AG04449 (cell line): ENCODE measurements at regions not wholly inside any gene's neighbourhood (a gene's known extent, or its start where the extent isn't known, plus 50 kb on each side); places are given as distances from the start of the nearest gene placed in this dataset.

Experiments used
- CTCF ChIA-PET: fragments of 350-600 bp; formaldehyde crosslinking; extraction: SDS; loops from one replicate; lab custom pipeline; 2021; ENCODE audit warnings: antibody characterized with exemption; lab: Yijun Ruan, JAX
- POLR2A ChIA-PET: fragments of 400-600, 350-600 bp; formaldehyde crosslinking; extraction: SDS; loops from one replicate; lab custom pipeline; 2020; ENCODE audit warnings: antibody characterized with exemption, inconsistent platforms; lab: Yijun Ruan, JAX
- DNase-seq: peaks from one replicate; pipeline ENCODE4 v3.0.0-alpha.2; 2010; ENCODE audit warnings: low read depth, low spot score
- H3K4me3 ChIP-seq: 2 replicates; pipeline ENCODE4 v1.5.1; 2011; ENCODE audit warnings: low read depth, mild to moderate bottlenecking, control low read depth, low read length
- CTCF ChIP-seq: IDR thresholded peaks from one replicate; pipeline ENCODE4 v1.5.1; 2011; ENCODE audit warnings: mild to moderate bottlenecking, moderate library complexity, low read length, control low read depth, inconsistent platforms; ENCODE audit not compliant: insufficient read depth; ENCODE audit errors: missing control alignments

DNA sequence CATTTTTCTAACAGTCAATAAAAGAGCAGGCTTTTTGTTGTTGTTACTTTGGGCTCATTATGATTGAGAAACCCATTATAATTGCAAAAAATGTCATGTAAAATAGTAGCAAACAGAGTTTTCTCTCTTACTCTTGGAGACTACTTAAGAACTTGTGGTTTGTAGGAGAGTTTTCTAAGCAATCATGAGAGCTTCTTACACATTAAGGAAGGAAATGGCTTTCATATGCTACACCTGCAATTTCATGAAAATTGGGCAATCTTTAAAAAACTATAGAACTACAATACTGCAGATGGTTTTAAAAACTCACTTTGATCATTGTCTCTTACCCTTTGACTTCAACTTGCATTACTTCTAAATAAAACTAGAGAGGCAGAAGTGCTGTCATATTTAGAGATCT lies 701.8 kb downstream of the ZPLD1 start:
- no peak overlapping the region for H3K4me3 ChIP-seq
- CTCF ChIA-PET, result no interaction called here
- POLR2A ChIA-PET, result no interaction called here
- DNase-seq, result no peak
- no peak for TF ChIP-seq CTCF

GRCh38 chr3:103137830-103138229 lies 703.0 kb downstream of the ZPLD1 start:
- no peak for TF ChIP-seq CTCF
- CTCF ChIA-PET, result no interaction called here
- POLR2A ChIA-PET, result no interaction called here

DNA sequence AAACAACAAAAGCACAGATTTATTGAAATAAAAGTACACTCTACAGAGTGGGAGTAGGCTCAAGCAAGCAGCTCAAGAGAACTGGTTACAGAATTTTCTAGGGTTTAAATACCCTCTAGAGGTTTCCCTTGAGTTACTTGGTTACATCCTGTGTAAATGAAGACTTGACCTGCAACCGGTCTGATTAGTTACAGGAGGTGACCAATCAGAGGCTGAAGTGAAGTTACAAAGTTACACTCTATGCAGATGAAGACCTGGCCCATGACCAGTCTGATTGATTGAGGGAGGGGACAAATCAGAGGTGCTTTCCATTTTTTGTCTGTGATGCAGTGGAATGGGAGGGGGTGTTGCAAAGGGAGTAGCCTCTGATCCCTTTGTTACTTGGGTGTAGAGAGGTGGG lies 723.4 kb downstream of the ZPLD1 start:
- H3K4me3 ChIP-seq, result no peak overlapping the region
- DNase-seq, result no peak
- POLR2A ChIA-PET, result no interaction called here
- CTCF ChIA-PET, result no interaction called here
- TF ChIP-seq CTCF, result no peak

More at GRCh38 chr3:103137830-103138229, 703.0 kb downstream of the ZPLD1 start:
- no peak for DNase-seq
- H3K4me3 ChIP-seq, result no peak overlapping the region

- no peak for DNase-seq
Measured at GRCh38 chr3:103166890-103167289, 732.1 kb downstream of the ZPLD1 start.

GRCh38 chr3:103167850-103168249 lies 733.0 kb downstream of the ZPLD1 start:
- TF ChIP-seq CTCF, result no peak
- ChIA-PET POLR2A (no interaction called here), CTCF (no interaction called here)
- H3K4me3 ChIP-seq, result no peak overlapping the region
- no peak for DNase-seq

More at GRCh38 chr3:103166890-103167289, 732.1 kb downstream of the ZPLD1 start:
- ChIA-PET CTCF (no interaction called here), POLR2A (no interaction called here)
- H3K4me3 ChIP-seq, result no peak overlapping the region
- TF ChIP-seq CTCF, result no peak

- ChIA-PET CTCF (no interaction called here), POLR2A (no interaction called here)
- H3K4me3 ChIP-seq, result no peak overlapping the region
- DNase-seq, result no peak
- TF ChIP-seq CTCF, result no peak
Measured at GRCh38 chr3:103169289-103169688, 734.5 kb downstream of the ZPLD1 start.

DNA sequence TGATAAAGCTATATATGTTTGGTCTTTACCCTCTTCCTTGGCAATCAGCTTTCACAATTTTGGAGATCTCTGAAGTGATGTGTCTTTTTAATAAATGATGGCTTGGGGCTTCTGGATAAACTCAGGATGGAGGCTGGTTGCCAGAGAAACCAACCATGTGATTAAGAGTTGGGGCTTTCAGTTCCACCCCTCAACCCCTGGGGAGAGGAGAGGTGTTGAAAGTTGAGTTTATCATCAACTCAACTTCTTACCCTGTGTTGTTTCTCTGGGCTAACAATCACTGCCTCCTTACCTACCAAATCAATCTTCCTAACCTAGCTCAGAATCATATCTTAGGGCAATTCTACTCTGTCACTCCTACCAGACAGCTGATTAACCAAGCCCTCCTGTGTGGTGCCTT lies 735.8 kb downstream of the ZPLD1 start:
- ChIA-PET CTCF (no interaction called here), POLR2A (no interaction called here)
- H3K4me3 ChIP-seq, result no peak overlapping the region
- no peak for TF ChIP-seq CTCF
- DNase-seq, result no peak
